ENCODE measurements at regions not wholly inside any gene's neighbourhood (a gene's known extent, or its start where the extent isn't known, plus 50 kb on each side); places are given as distances from the start of the nearest gene placed in this dataset.

DNA sequence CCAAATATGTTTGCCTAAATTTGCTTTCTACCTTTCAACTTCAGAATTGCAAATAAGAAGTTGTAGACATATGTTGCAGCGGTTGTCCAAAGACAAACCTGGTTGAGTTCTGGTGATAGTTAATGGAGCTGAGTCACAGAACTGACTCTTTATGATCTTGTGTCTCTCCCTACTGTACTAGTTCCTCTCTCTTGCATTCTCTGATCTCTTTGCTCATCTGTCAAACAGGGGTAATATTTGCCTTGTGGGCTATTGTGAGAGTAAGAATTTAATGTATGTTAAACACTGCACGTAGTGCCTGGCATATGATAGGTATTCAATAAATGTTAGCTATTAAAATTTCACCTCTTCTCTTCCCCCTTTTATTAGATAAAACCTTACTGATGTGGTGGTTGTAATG is 283.5 kb upstream of the RGS6 start:
- Histone ChIP-seq H3K4ac (ENCODE audit: low read depth, low read length) (no peak overlapping the region), H3K4me2 (ENCODE audit: low read depth, low read length) (no peak overlapping the region), H3K9ac (ENCODE audit: low read depth, low read length) (no peak overlapping the region), H3K14ac (replicated peaks; ENCODE audit: low read depth, low read length) (no peak overlapping the region), H3K9me1 (ENCODE audit: insufficient read depth, low read length) (0 out of 2 replicates have a peak, but pooled peaks cover 3% of the 10 kb centered on the region), H4K91ac (ENCODE audit: insufficient read depth, low read depth, low read length) (no peak overlapping the region), H2AFZ (replicated peaks; ENCODE audit: low read length, poor library complexity) (no peak overlapping the region), H2AK5ac (ENCODE audit: low read depth, low read length) (no peak overlapping the region), H3K23ac (ENCODE audit: low read depth, low read length) (no peak overlapping the region), H3K27me3 (ENCODE audit: control insufficient read depth, insufficient read depth, low read length) (no peaks in the 10 kb centered on the region), H2BK5ac (ENCODE audit: low read depth, low read length, poor library complexity, severe bottlenecking) (no peak overlapping the region), H3K56ac (ENCODE audit: extremely low read depth, insufficient read depth, low read length) (no peak overlapping the region), H3K18ac (ENCODE audit: low read depth, low read length) (no peak overlapping the region), H3K79me1 (ENCODE audit: low read depth in 1 of 2, low read length in 2 of 2) (peaks cover 13 to 28% of the 10 kb centered on the region in 2 experiments), H3K4me1 (ENCODE audit: control insufficient read depth, insufficient read depth, low read length) (peaks cover 6% of the 10 kb centered on the region), H3K9me3 (ENCODE audit: control insufficient read depth, insufficient read depth, low read length) (peaks cover 2% of the 10 kb centered on the region), H2BK15ac (ENCODE audit: low read depth, low read length) (no peak overlapping the region), H3K27ac (ENCODE audit: insufficient read depth, low read length) (no peak overlapping the region), H3K36me3 (ENCODE audit: control insufficient read depth, insufficient read depth, low read length) (peaks cover 1% of the 10 kb centered on the region), H4K8ac (ENCODE audit: low read depth in 2 of 2, low read length in 2 of 2) (no peak overlapping the region), H2BK20ac (ENCODE audit: low read depth, low read length) (no peak overlapping the region), H3K4me3 (ENCODE audit: insufficient read depth, low read depth, low read length) (no peak overlapping the region), H2BK120ac (ENCODE audit: low read depth, low read length) (no peak overlapping the region), H4K5ac (ENCODE audit: low read depth, low read length) (no peak overlapping the region), H2AK9ac (replicated peaks; ENCODE audit: low read depth, low read length, poor library complexity) (no peak overlapping the region), H4K20me1 (ENCODE audit: insufficient read depth, low read length) (no peaks in the 10 kb centered on the region)
- dilution Hi-C loops (cut with HindIII; ENCODE audit: low sequenced_read_pairs, unreplicated experiment) (no loop called here), intact Hi-C loops (cut with micrococcal nuclease) (no loop called here), in situ Hi-C loops (cut with MboI; ENCODE audit: low sequenced_read_pairs) (no loop called here)
- TF ChIP-seq NFE2L2 (IDR thresholded peaks at IDR 0.05; ENCODE audit: low read depth, low read length) (no peak), MAFK (IDR thresholded peaks at IDR 0.05; ENCODE audit: low read depth, low read length) (no peak), CEBPB (IDR thresholded peaks at IDR 0.05; ENCODE audit: low read depth, low read length) (no peak), RAD21 (IDR thresholded peaks at IDR 0.05; ENCODE audit: low read length) (no peak), BHLHE40 (IDR thresholded peaks at IDR 0.05; ENCODE audit: low read depth, low read length) (no peak)
- BruUV-seq (replicated peaks): no TSS peak
- no peak for ATAC-seq (ENCODE audit: low read depth)
- no CpG with 5 or more reads among the region's 2 CpGs for WGBS, 2 experiments (ENCODE audit: extremely low coverage in 2 of 2, insufficient read length in 1 of 2)
- CTCF ChIA-PET: interaction anchor here (0.6 kb wide), 1 partner anchor 13 kb away, joined by 3 read pairs; no protein-coding TSS in a partner anchor
- no peak for DNase-seq
- POLR2A ChIA-PET (ENCODE audit: unreplicated experiment): no interaction called here
